HPDE6-E6E7 (cell line): ENCODE measurements at regions not wholly inside any gene's neighbourhood (a gene's known extent, or its start where the extent isn't known, plus 50 kb on each side); places are given as distances from the start of the nearest gene placed in this dataset.

Experiments used
- DNase-seq: peaks from one replicate; pipeline ENCODE4 v3.0.0; 2011; ENCODE audit warnings: missing footprints; ENCODE audit errors: extremely low spot score

- no peak for DNase-seq
These were observed 54.3 kb downstream of the TMEM215 start for GRCh38 chr9:32837551-32838058.

- DNase-seq: no peak
These were observed 55.9 kb downstream of the TMEM215 start for GRCh38 chr9:32839013-32839885.

DNA sequence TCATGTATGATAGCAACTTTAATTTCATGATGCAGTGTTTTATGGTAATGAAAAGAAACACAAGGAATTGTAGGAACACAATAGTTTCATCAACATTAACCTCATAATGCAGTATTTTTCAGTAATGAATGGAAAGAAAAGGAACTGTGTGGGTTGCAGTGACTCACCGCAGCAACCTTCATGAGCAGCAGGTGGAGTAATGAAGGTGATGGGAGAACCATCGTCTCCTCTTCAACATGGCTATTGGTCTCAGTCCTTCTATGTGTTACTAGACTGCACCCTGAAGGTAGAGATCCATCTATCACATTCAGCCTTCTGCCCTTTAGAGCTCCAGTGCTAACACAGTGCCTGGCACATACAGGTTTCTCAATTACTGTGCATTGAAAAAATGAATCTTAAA lies 58.0 kb downstream of the TMEM215 start:
- peak; percentile 12 for DNase-seq

GRCh38 chr9:32843295-32843694 lies 60.0 kb downstream of the TMEM215 start:
- DNase-seq: no peak

- no peak for DNase-seq
These were observed 60.9 kb downstream of the TMEM215 start for GRCh38 chr9:32844259-32844658.

- no peak for DNase-seq
These were observed 70.9 kb downstream of the TMEM215 start for GRCh38 chr9:32854271-32854670.

GRCh38 chr9:32855752-32856151 lies 72.4 kb downstream of the TMEM215 start:
- DNase-seq: no peak

GRCh38 chr9:32863291-32863690 lies 80.0 kb downstream of the TMEM215 start:
- DNase-seq: no peak

GRCh38 chr9:32864971-32865370 lies 81.6 kb downstream of the TMEM215 start:
- no peak for DNase-seq

DNA sequence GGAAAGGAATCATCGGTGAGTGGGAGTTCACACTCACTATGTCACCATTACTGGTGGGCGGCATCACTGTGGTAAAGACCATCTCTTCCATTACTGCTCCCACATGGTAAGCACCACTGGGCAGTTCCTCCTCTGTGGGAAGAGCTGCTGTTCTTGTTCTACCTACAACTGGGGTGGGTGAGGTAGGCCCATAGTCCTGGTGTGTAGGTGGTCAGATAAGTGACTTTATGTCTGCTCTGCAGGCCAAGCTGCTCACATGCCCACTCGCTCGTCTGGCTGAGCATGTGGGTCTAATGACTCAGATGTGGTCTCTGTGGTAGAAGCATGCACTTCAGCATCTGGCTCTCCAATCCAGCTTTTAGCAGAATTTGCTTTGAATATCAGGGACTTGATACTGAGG lies 82.9 kb downstream of the TMEM215 start:
- no peak for DNase-seq

DNA sequence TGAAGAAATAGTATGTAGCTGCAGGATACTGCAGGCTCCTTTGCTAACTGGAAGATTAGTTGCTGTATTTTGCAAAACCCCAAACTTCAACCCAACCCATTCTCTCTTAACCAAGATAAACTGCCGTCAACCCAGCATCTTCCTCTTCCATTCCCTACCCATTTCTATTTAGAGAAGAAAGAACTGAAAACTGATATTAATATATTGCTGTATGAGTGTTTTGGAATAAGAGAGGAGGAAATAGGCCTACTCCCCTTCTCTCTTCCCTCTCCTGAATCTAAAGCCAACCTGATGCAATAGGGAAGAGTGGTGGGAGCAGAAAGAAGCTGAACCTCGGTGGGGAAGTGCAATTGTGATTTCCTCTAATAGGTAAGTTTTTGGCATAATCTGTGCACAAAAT lies 83.7 kb downstream of the TMEM215 start:
- DNase-seq: no peak

GRCh38 chr9:32867601-32868204 lies 84.4 kb downstream of the TMEM215 start:
- no peak for DNase-seq

- DNase-seq: no peak
These were observed 86.1 kb downstream of the TMEM215 start for GRCh38 chr9:32869404-32869803.

DNA sequence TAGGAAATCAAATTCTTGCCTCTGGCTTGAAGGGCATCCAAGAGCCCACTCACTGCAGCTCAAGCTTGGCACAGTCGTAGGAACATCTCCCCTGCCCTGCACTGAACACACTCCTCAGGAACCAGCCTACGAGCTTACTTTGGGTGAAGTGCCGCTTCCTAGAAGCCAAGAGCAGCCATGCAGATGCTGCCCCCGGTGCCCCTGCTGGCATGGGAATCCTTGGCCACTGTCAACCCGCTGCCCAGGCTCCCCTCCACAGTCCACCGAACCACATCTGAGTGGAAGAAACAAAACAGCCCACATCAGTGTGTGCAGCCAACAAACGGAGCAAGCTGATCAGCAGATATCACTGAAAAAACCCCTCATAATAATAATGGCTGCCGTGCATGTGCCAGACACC lies 89.8 kb downstream of the TMEM215 start:
- DNase-seq: no peak

- DNase-seq: no peak
These were observed 90.2 kb downstream of the TMEM215 start for GRCh38 chr9:32873553-32873952.

- peak; percentile 23 for DNase-seq
These were observed 91.9 kb downstream of the TMEM215 start for GRCh38 chr9:32875242-32875641.

DNA sequence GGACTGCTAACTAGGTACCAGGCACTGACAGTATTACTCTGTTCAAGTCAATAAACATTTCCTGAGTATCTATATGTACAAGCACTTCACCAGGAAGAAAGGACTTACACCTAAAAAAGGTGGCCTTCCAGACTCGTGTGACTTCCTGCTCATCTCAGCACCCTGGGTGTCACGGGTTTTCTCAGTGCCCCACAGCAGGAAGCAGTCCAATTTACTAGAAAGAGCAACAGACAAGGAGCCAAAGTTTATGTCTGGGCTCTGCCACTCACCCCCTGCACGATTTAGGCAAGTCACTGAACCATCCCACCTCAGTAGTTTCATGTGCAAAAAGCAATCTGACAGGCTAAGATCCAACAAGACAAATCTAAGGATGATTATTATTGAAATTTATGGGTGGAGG lies 92.4 kb downstream of the TMEM215 start:
- DNase-seq: no peak

DNA sequence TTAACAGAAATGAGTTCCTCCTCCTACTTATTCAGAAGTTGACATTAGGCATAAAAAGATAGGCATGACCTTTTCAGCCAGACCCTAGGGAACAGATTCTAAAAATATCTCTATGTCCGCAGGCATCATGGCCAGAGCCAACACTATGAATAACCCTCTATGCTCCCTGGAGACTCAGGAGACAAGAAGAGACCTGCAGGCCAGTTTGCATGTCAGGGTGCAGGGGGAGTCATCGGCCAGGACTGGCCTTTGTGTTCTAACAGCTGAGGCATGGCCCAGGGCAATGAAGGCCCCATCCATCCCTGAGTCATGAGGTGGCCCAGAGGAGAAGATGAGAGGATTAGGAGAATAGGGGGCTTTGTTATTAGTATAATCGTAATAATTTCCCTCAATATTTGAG lies 93.8 kb downstream of the TMEM215 start:
- peak; percentile 63 for DNase-seq

DNA sequence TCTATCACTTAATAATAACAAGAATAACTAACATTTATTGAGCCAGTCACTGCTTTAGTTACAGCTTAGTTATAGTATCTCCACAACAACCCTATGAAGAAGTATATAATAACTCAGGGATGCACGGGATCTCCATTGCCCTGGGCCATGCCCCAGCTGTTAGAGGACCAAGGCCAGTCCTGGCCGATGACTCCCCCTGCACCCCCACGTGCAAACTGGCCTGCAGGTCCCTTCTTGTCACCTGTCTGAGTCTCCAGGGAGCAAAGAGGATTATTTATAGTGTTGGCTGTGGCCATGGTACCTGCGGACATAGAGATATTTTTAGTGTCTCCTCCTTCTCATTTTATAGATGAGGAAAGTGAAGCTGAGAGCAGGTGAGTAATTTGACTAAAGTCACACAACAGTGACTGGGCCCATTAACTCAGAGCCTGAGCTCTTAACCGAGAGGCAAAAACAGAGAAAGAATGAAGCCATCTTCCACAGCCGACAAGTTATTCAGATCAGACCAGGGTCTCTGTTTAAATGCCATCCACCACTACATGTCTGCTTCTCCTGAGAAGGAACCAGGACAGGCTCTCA lies 94.4 kb downstream of the TMEM215 start:
- no peak for DNase-seq

DNA sequence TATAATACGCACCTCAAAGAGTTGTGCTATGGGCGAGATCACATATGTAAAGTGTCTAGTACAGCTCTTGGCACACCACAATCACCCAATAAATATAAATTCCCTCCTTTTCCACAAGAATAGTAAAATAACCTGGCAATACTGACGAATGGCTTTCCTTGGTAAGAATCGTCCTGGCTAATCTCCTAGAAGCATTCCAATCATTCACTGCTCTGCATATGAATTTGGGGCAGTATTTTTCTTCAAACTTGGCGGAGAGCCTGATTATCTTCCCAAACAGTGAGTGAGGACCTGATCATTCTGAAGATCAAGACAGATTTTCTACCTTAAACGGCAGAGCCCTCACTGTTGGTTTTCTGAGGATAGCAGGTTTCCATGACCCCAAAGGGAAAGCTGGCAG lies 96.0 kb downstream of the TMEM215 start:
- no peak for DNase-seq

DNA sequence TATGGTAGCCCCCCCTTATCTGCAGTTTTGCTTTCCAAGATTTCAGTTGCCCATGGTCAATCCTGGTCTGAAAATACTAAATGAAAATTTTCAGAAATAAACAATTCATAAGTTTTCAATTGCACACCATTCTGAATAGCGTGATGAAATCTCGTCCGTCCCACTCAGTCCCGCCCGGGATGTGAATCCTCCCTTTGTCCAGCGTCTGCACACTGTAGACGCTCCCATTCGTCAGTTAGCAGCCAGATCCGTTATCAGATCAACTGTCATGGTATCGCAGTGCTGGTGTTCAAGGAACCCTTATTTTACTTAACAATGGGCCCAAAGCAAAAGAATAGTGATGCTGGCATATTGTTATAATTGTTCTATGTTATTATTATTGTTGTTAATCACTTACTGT lies 98.6 kb downstream of the TMEM215 start:
- DNase-seq: no peak

DNA sequence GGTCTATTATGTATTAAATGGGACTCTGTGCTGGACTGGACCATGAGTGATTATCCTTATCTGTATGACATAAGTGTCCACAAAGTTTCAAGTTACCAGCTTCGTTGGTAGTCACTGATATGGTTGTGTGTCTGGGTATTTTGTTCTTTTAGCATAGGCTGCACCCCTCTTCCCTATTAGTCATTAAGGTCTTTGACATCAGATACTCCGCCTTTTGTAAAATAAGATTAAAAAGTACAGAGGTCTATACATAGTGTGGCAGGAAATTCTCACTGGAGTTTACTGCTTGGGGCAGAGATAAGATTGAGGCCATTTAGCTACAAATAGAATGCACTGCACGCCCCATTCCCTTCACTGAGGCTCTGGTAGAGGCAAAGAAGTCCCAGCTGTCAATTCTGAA lies 99.4 kb downstream of the TMEM215 start:
- DNase-seq: no peak

GRCh38 chr9:32884482-32884881 lies 101.1 kb downstream of the TMEM215 start:
- no peak for DNase-seq
